Chondrocyte (in vitro differentiated cells): ENCODE measurements at regions not wholly inside any gene's neighbourhood (a gene's known extent, or its start where the extent isn't known, plus 50 kb on each side); places are given as distances from the start of the nearest gene placed in this dataset.

Source experiments
- DNase-seq: peaks from one replicate; pipeline ENCODE4 v3.0.0; 2021; ENCODE audit warnings: mixed read lengths, low spot score
- H3K27ac Mint-ChIP-seq: one replicate; pipeline ENCODE4 v1.8.0; 2021; ENCODE audit warnings: mild to moderate bottlenecking, moderate library complexity, mixed read lengths; ENCODE audit not compliant: unreplicated experiment
- H3K27me3 Mint-ChIP-seq: 2 replicates; pipeline ENCODE4 v1.8.0; 2021; ENCODE audit warnings: low read depth, mixed read lengths
- H3K36me3 Mint-ChIP-seq: 2 replicates; pipeline ENCODE4 v1.8.0; 2021; ENCODE audit warnings: low read depth, mixed read lengths
- H3K4me1 Mint-ChIP-seq: 2 replicates; pipeline ENCODE4 v1.8.0; 2021; ENCODE audit warnings: low read depth, mild to moderate bottlenecking, mixed read lengths
- H3K4me3 Mint-ChIP-seq: one replicate; pipeline ENCODE4 v1.8.0; 2021; ENCODE audit warnings: mild to moderate bottlenecking, moderate library complexity, mixed read lengths; ENCODE audit not compliant: unreplicated experiment
- H3K9me3 Mint-ChIP-seq: 2 replicates; pipeline ENCODE4 v1.8.0; 2021; ENCODE audit warnings: low read depth, mixed read lengths
- CTCF ChIP-seq: fragments of 200-600 bp; sonication (generic); IDR thresholded peaks from 2 replicates; pipeline ENCODE4 v1.5.0; 2021; ENCODE audit warnings: antibody characterized with exemption, mild to moderate bottlenecking, moderate library complexity

DNA sequence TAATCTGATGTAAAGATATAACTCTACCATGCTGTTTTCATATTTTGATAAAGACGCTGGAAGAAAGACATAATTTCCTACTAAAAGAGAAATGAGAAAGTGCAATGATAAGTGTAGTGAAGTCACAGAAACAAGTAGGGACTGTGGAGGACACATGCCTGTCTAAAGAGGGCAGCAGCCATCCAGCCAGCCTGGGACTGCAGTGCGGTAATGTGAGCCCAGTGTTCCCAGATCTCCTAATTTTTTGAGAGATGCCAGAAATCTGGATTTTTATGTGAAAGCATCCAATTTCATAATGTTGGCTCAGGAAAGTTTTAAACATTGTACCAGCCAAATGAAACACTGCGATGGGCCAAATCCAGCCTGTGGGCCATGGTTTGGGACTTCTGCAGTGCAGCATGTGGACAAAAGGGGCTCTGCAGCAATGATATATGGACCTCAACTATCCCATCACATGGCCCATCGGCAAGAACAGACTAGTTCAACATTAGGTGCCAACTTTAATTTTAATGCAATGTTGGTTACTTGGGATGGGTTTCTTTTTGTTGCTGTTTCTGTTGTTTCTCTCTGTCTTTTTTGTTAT is 329.5 kb downstream of the LTN1 start:
- peak; percentile 29 for TF ChIP-seq CTCF
- DNase-seq = no peak
- Mint-ChIP-seq H3K36me3 (peaks cover 2% of the 10 kb centered on the region), H3K9me3 (no peaks in the 10 kb centered on the region), H3K27ac (no peak overlapping the region), H3K4me3 (no peak overlapping the region), H3K27me3 (peaks cover 19% of the 10 kb centered on the region), H3K4me1 (no peaks in the 10 kb centered on the region)

DNA sequence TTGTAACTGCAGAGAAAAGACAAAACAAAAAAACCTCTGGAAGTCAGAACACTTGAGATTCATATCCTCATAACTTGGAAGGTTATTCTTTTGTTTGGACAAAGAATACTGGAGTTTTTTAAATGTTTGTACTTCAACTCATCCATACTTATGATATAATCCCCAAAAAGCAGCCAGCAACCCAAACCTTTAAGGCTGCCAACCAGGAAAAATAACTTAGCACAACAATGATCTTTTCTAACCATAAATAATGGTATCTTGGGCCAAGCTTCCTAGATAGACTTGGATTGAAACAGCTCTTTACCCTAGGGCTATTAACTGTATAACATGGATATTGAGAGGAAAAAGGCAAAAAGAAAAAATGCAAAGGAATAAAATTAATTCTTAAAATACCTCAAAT is 335.1 kb downstream of the LTN1 start:
- Mint-ChIP-seq H3K36me3 (peaks cover 2% of the 10 kb centered on the region), H3K4me3 (no peak overlapping the region), H3K27ac (no peak overlapping the region), H3K9me3 (no peaks in the 10 kb centered on the region), H3K4me1 (no peaks in the 10 kb centered on the region), H3K27me3 (peaks cover 35% of the 10 kb centered on the region)
- DNase-seq = no peak
- TF ChIP-seq CTCF = no peak

GRCh38 chr21:28655471-28655870 is 337.2 kb downstream of the LTN1 start:
- Mint-ChIP-seq H3K9me3 (no peaks in the 10 kb centered on the region), H3K4me3 (no peak overlapping the region), H3K4me1 (no peaks in the 10 kb centered on the region), H3K36me3 (no peaks in the 10 kb centered on the region), H3K27ac (no peak overlapping the region), H3K27me3 (peaks cover 33% of the 10 kb centered on the region)
- TF ChIP-seq CTCF = no peak
- DNase-seq = no peak

- no peaks in the 10 kb centered on the region for H3K4me1 Mint-ChIP-seq
- no peaks in the 10 kb centered on the region for H3K9me3 Mint-ChIP-seq
- peaks cover 29% of the 10 kb centered on the region for H3K27me3 Mint-ChIP-seq
- no peak for TF ChIP-seq CTCF
- no peak overlapping the region for H3K4me3 Mint-ChIP-seq
- no peak overlapping the region for H3K27ac Mint-ChIP-seq
- no peaks in the 10 kb centered on the region for H3K36me3 Mint-ChIP-seq
- no peak for DNase-seq
These were observed 338.3 kb downstream of the LTN1 start for GRCh38 chr21:28654406-28654805.

DNA sequence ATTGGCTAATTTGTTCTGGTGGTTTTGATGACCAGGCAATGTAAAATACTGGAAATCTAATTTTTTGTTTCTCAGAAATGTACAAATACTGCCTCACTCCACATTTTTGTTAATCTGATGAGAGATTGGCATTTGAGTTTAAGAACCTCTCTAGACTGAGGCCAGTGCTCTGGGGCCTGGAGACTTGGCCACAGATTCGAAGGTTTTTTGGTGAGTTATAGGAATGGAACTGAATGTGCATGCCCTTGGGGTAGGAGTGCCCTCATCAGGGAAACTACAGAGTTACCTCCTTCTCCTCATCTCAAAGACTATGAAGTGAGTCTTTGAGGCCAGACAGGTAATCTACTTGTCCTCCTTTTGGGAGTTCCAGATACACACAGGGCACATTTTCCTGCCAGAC is 347.9 kb downstream of the LTN1 start:
- H3K4me3 Mint-ChIP-seq = no peak overlapping the region
- H3K9me3 Mint-ChIP-seq = peaks cover 5% of the 10 kb centered on the region
- H3K36me3 Mint-ChIP-seq = no peaks in the 10 kb centered on the region
- no peaks in the 10 kb centered on the region for H3K27me3 Mint-ChIP-seq
- DNase-seq = no peak
- TF ChIP-seq CTCF = no peak
- peaks cover 4% of the 10 kb centered on the region for H3K4me1 Mint-ChIP-seq
- no peak overlapping the region for H3K27ac Mint-ChIP-seq
